ENCODE measurements at regions not wholly inside any gene's neighbourhood (a gene's known extent, or its start where the extent isn't known, plus 50 kb on each side); places are given as distances from the start of the nearest gene placed in this dataset.
A peak's percentile ranks its signal among the peaks of the same experiment; 100 is the strongest.

- Histone ChIP-seq H3K27ac (ENCODE audit: insufficient read depth, low read length) (no peak overlapping the region), H3K9ac (ENCODE audit: insufficient read depth, low read length) (no peak overlapping the region), H3K9me3 (ENCODE audit: control insufficient read depth, insufficient read depth, low read depth, low read length) (no peaks in the 10 kb centered on the region), H2AFZ (ENCODE audit: low read length) (no peak overlapping the region), H4K20me1 (ENCODE audit: control insufficient read depth, extremely low read depth, insufficient read depth, low read length) (no peaks in the 10 kb centered on the region), H3K79me2 (ENCODE audit: control insufficient read depth, insufficient read depth, low read length) (no peaks in the 10 kb centered on the region), H3K4me1 (ENCODE audit: control insufficient read depth, extremely low read depth, insufficient read depth, low read length) (no peaks in the 10 kb centered on the region), H3K36me3 (ENCODE audit: control insufficient read depth, insufficient read depth, low read length) (no peaks in the 10 kb centered on the region), H3K27me3 (ENCODE audit: control insufficient read depth, insufficient read depth, low read length) (no peaks in the 10 kb centered on the region), H3K4me3 (replicated peaks in 1 of 4; ENCODE audit: control extremely low read depth in 1 of 4, insufficient read depth in 1 of 4, low read depth in 3 of 4, low read length in 4 of 4) (no peak overlapping the region), H3K4me2 (ENCODE audit: extremely low read depth, insufficient read depth, low read length) (no peak overlapping the region)
- DNase-seq (ENCODE audit: low read depth in 2 of 2) = peak; percentile 2
- TF ChIP-seq EZH2 (IDR thresholded peaks at IDR 0.05; ENCODE audit: low read length, missing control alignments) = no peak
- no peak for TF ChIP-seq CTCF (conservative IDR thresholded peaks at IDR 0.05 in 1 of 2, IDR thresholded peaks at IDR 0.05 in 1 of 2; ENCODE audit: low read depth in 1 of 2, low read length in 2 of 2)
These were observed 195.0 kb upstream of the OLFM3 start for GRCh38 chr1:102191723-102192122.

GRCh38 chr1:102190429-102190828 is 193.7 kb upstream of the OLFM3 start:
- no peak overlapping the region for H3K27ac ChIP-seq (ENCODE audit: insufficient read depth, low read length)

GRCh38 chr1:102186536-102186935 is 189.8 kb upstream of the OLFM3 start:
- H3K4me1 ChIP-seq (ENCODE audit: control insufficient read depth, extremely low read depth, insufficient read depth, low read length) = no peaks in the 10 kb centered on the region
- H3K36me3 ChIP-seq (ENCODE audit: control insufficient read depth, insufficient read depth, low read length) = no peaks in the 10 kb centered on the region
- H3K9me3 ChIP-seq (ENCODE audit: control insufficient read depth, insufficient read depth, low read depth, low read length) = no peaks in the 10 kb centered on the region
- TF ChIP-seq CTCF (conservative IDR thresholded peaks at IDR 0.05 in 1 of 2, IDR thresholded peaks at IDR 0.05 in 1 of 2; ENCODE audit: low read depth in 1 of 2, low read length in 2 of 2) = no peak
- TF ChIP-seq EZH2 (IDR thresholded peaks at IDR 0.05; ENCODE audit: low read length, missing control alignments) = no peak
- H3K79me2 ChIP-seq (ENCODE audit: control insufficient read depth, insufficient read depth, low read length) = no peaks in the 10 kb centered on the region
- H3K4me2 ChIP-seq (ENCODE audit: extremely low read depth, insufficient read depth, low read length) = no peak overlapping the region
- H3K27me3 ChIP-seq (ENCODE audit: control insufficient read depth, insufficient read depth, low read length) = no peaks in the 10 kb centered on the region
- H2AFZ ChIP-seq (ENCODE audit: low read length) = no peak overlapping the region
- DNase-seq (ENCODE audit: low read depth in 2 of 2) = no peak
- H3K27ac ChIP-seq (ENCODE audit: insufficient read depth, low read length) = no peak overlapping the region
- no peaks in the 10 kb centered on the region for H4K20me1 ChIP-seq (ENCODE audit: control insufficient read depth, extremely low read depth, insufficient read depth, low read length)
- no peak overlapping the region for H3K4me3 ChIP-seq (replicated peaks in 1 of 4; ENCODE audit: control extremely low read depth in 1 of 4, insufficient read depth in 1 of 4, low read depth in 3 of 4, low read length in 4 of 4)
- H3K9ac ChIP-seq (ENCODE audit: insufficient read depth, low read length) = no peak overlapping the region

More at GRCh38 chr1:102190429-102190828, 193.7 kb upstream of the OLFM3 start:
- Histone ChIP-seq H2AFZ (ENCODE audit: low read length) (no peak overlapping the region), H3K9me3 (ENCODE audit: control insufficient read depth, insufficient read depth, low read depth, low read length) (no peaks in the 10 kb centered on the region), H3K36me3 (ENCODE audit: control insufficient read depth, insufficient read depth, low read length) (no peaks in the 10 kb centered on the region), H3K4me1 (ENCODE audit: control insufficient read depth, extremely low read depth, insufficient read depth, low read length) (no peaks in the 10 kb centered on the region), H3K9ac (ENCODE audit: insufficient read depth, low read length) (no peak overlapping the region), H3K79me2 (ENCODE audit: control insufficient read depth, insufficient read depth, low read length) (no peaks in the 10 kb centered on the region), H3K4me3 (replicated peaks in 1 of 4; ENCODE audit: control extremely low read depth in 1 of 4, insufficient read depth in 1 of 4, low read depth in 3 of 4, low read length in 4 of 4) (no peak overlapping the region), H3K4me2 (ENCODE audit: extremely low read depth, insufficient read depth, low read length) (no peak overlapping the region), H4K20me1 (ENCODE audit: control insufficient read depth, extremely low read depth, insufficient read depth, low read length) (no peaks in the 10 kb centered on the region), H3K27me3 (ENCODE audit: control insufficient read depth, insufficient read depth, low read length) (no peaks in the 10 kb centered on the region)
- DNase-seq (ENCODE audit: low read depth in 2 of 2) = no peak
- no peak for TF ChIP-seq EZH2 (IDR thresholded peaks at IDR 0.05; ENCODE audit: low read length, missing control alignments)

All from fibroblast of lung (primary cell).